SH-SY5Y (cell line): ENCODE measurements at regions not wholly inside any gene's neighbourhood (a gene's known extent, or its start where the extent isn't known, plus 50 kb on each side); places are given as distances from the start of the nearest gene placed in this dataset.

ENCODE experiments used
- GATA2 ChIP-seq: IDR thresholded peaks from 2 replicates; pipeline ENCODE4 v1.6.1; 2011; ENCODE audit warnings: mild to moderate bottlenecking, low read depth, low read length
- GATA3 ChIP-seq: IDR thresholded peaks from 2 replicates; pipeline ENCODE4 v1.6.1; 2011; ENCODE audit warnings: low read depth, mild to moderate bottlenecking, low read length, moderate library complexity

- TF ChIP-seq GATA3 (no peak), GATA2 (no peak)
Observed at GRCh38 chr4:164312671-164313070, 441.3 kb upstream of the SMIM31 start.
